ENCODE measurements at regions not wholly inside any gene's neighbourhood (a gene's known extent, or its start where the extent isn't known, plus 50 kb on each side); places are given as distances from the start of the nearest gene placed in this dataset.
A peak's percentile ranks its signal among the peaks of the same experiment; 100 is the strongest.

- no peak for DNase-seq (ENCODE audit: low spot score)
- H3K36me3 ChIP-seq: no peaks in the 10 kb centered on the region
- intact Hi-C loops (cut with DNase I): no loop called here
- 84% methylated on average over 5 of the region's 5 CpGs for WGBS
- no peaks in the 10 kb centered on the region for H3K27me3 ChIP-seq (replicated peaks; ENCODE audit: insufficient read depth)
- H3K4me1 ChIP-seq (replicated peaks): no peaks in the 10 kb centered on the region
- no peak overlapping the region for H3K4me3 ChIP-seq
- TF ChIP-seq POLR2AphosphoS5 (IDR thresholded peaks at IDR 0.05) (no peak), POLR2A (IDR thresholded peaks at IDR 0.05) (no peak), CTCF (IDR thresholded peaks at IDR 0.05) (no peak)
- no peaks in the 10 kb centered on the region for H3K9me3 ChIP-seq
- no peak overlapping the region for H3K27ac ChIP-seq
These were observed 299.1 kb upstream of the FOXF1 start for GRCh38 chr16:86211265-86211664.

- no peak overlapping the region for H3K27ac ChIP-seq
- H3K4me3 ChIP-seq: no peak overlapping the region
- DNase-seq (ENCODE audit: low spot score): no peak
- TF ChIP-seq POLR2A (IDR thresholded peaks at IDR 0.05) (no peak), POLR2AphosphoS5 (IDR thresholded peaks at IDR 0.05) (no peak), CTCF (IDR thresholded peaks at IDR 0.05) (no peak)
- H3K27me3 ChIP-seq (replicated peaks; ENCODE audit: insufficient read depth): no peaks in the 10 kb centered on the region
- no peaks in the 10 kb centered on the region for H3K9me3 ChIP-seq
- intact Hi-C loops (cut with DNase I): no loop called here
- H3K4me1 ChIP-seq (replicated peaks): no peaks in the 10 kb centered on the region
- no peaks in the 10 kb centered on the region for H3K36me3 ChIP-seq
- WGBS: 76% methylated on average over 6 of the region's 6 CpGs
These were observed 298.5 kb upstream of the FOXF1 start for GRCh38 chr16:86211800-86212199.

GRCh38 chr16:86212706-86213436 is 297.5 kb upstream of the FOXF1 start:
- DNase-seq (ENCODE audit: low spot score): no peak
- Histone ChIP-seq H3K4me1 (replicated peaks) (no peaks in the 10 kb centered on the region), H3K27me3 (replicated peaks; ENCODE audit: insufficient read depth) (no peaks in the 10 kb centered on the region), H3K4me3 (no peak overlapping the region), H3K36me3 (no peaks in the 10 kb centered on the region), H3K27ac (no peak overlapping the region), H3K9me3 (no peaks in the 10 kb centered on the region)
- intact Hi-C loops (cut with DNase I): no loop called here
- 87% methylated on average over 11 of the region's 11 CpGs for WGBS
- TF ChIP-seq POLR2A (IDR thresholded peaks at IDR 0.05): no peak
- no peak for TF ChIP-seq CTCF (IDR thresholded peaks at IDR 0.05)
- no peak for TF ChIP-seq POLR2AphosphoS5 (IDR thresholded peaks at IDR 0.05)

GRCh38 chr16:86213437-86214205 is 296.7 kb upstream of the FOXF1 start:
- Histone ChIP-seq H3K27me3 (replicated peaks; ENCODE audit: insufficient read depth) (no peaks in the 10 kb centered on the region), H3K4me1 (replicated peaks) (no peaks in the 10 kb centered on the region), H3K27ac (peak overlapping the region in 1 of 2 donors; percentile 35), H3K4me3 (no peak overlapping the region), H3K36me3 (no peaks in the 10 kb centered on the region), H3K9me3 (no peaks in the 10 kb centered on the region)
- 55% methylated on average over 12 of the region's 12 CpGs for WGBS
- TF ChIP-seq CTCF (IDR thresholded peaks at IDR 0.05) (no peak), POLR2AphosphoS5 (IDR thresholded peaks at IDR 0.05) (no peak), POLR2A (IDR thresholded peaks at IDR 0.05) (no peak)
- intact Hi-C loops (cut with DNase I): no loop called here
- no peak for DNase-seq (ENCODE audit: low spot score)
